Left hindlimb (tissue), 1 donor: ENCODE measurements at regions not wholly inside any gene's neighbourhood (a gene's known extent, or its start where the extent isn't known, plus 50 kb on each side); places are given as distances from the start of the nearest gene placed in this dataset.

Experiments used
- DNase-seq: peaks from one replicate; pipeline ENCODE4 v3.0.0-alpha.2; 2018

DNA sequence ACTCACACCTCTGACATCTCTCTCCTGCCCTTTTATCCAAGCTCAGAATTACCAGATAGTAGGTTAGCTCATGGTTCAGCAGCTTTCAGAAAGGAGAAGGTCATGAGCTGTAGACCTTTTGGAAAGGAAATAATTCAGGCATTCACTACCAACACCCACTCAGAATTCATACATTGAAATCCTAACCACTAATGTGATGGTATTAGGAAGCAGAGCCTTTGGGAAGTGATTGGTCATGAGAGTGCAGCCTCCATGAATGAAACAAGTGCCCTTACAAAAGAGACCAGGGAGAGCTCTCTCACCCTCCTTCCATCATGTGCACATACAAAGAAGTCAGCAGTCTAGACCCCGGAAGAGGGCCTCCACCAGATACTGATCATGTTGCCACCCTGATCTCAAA, 315.8 kb upstream of the CCDC54 start:
- DNase-seq = no peak

DNA sequence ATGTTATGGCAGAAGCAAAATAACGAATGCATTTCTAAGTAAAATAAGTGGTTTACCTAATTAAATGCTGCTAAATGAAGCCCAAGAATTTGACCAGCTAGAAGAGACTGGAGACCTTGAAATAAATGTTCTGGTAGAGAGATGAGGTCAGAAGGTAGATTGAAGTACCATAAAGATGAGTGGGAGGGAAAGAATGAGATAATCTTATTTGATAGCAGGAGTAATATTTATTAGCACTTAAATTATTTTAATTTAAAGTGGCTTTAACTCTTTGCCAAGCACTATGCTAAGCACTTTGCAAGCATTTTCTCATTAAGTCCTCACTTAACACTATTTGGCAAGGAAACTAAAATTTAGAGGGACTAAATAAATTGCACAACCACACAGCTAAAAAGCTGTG, 314.9 kb upstream of the CCDC54 start:
- DNase-seq = no peak

DNA sequence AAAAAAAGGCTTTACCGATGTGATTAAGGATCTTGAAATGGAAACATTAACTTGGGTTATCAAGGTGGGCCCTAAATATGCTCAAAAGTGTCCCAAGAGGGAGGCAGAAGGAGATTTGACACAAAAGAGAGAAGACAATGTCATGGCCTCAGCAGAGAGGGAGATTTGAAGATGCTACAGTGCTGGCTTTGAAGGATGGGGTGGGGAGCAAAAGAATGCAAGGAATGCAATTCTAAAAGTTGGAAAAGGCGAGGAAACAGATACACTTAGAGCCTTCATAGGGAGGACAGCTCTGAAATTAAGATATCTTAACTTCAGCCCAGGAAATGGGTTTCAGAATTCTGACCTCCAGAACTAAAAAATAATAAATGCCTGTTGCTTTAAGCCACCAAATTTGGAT, 314.5 kb upstream of the CCDC54 start:
- no peak for DNase-seq

DNA sequence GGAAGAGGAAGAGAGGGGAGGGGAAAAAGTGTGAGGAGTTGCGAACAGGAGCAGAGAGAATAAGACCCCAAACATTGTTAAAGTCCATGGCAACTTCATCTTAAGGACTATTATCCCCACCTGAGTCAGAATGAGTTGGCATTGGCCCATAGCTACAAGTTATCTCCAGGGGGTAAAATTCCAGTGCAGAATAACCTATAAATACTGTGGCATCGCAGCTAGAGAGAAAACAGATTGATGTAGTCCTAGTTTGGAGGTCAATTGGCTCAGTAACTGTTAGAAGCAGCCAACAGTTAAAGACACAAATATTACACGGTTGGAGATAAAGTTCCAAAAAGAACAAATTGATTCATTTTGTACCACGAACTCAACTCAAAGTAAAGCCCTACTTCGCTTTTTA, 313.9 kb upstream of the CCDC54 start:
- DNase-seq = no peak

DNA sequence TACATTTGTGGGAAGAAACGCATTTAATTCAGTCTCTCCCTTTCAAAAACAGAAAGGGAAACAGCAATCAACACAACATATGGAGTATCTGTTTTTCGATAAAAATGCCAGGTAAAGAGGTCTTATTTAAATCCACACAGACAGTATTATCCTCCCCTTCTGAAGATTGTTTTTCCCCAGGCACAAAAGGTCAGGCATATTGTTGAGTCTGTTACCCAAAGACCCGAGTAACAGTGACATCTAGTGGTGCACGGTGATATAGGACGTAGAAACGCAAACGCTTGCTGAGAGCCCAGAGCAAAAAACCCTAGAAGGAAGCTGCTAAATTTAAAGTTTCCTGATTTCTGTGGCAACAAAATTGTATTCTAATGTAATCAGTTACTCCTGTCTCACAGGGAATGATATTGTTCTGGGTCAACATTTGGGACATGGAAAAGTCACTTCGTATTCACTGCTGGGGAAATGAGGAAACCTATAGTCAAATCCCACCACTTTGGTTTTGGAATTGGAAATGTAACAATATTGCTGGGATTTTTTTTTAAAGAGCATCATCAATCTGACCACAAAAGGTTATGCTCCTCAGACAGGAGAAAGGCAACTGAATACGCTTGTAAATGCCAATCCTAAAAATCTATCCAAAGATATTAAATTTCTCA, 312.7 kb upstream of the CCDC54 start:
- DNase-seq = peak; percentile 61

DNA sequence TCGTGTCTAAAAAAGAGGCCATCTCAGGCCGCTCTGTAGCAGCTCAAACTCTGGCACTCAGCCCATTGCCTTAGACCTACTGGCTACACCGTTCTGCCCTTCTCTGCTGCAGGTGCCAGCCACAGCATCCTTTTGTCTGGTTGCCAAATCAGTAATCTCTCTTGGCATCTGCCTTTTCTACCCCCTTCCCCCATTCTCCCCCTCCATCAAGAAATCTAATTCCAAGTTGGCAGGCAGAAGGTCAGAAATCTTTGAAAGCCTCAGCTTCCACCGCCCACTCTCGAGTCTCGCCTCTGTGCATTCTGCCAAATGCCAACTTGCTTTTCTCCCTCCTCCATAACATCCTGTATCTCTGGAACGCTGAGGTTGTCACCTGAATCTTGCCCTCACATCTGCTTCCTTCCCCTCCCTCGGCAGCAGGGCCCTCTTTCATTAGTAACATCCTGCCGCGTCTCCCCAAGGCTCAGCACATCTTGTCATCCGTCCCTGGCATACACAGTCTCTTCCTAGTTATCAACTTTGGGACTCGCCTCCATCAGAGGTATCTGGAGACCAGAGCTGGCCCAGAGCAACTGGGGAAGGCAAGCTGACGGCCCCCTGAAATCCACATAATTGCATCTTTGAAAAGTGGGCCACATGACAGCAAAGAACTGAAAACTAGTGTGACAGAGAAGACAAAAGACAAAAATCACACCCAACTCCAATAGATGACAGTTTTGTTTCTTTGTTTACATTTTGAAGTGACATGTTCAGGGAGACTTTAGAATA, 312.0 kb upstream of the CCDC54 start:
- no peak for DNase-seq

DNA sequence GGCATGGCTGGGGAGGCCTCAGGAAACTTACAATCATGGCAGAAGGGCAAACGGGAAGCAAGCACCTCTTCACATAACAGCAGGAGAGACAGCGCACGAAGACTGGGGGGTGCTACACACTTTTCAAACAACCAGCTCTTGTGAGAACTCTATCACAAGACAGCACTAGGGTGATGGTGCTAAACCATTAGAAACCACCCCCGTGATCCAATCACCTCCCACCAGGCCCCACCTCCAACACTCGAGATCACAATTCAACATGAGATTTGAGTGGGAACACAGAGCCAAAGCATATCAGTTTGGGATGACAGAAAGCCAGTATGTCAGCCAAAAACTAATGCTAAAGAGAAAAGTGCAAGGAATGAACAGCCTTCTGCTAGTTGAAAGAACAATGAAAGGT, 309.8 kb upstream of the CCDC54 start:
- DNase-seq = no peak

DNA sequence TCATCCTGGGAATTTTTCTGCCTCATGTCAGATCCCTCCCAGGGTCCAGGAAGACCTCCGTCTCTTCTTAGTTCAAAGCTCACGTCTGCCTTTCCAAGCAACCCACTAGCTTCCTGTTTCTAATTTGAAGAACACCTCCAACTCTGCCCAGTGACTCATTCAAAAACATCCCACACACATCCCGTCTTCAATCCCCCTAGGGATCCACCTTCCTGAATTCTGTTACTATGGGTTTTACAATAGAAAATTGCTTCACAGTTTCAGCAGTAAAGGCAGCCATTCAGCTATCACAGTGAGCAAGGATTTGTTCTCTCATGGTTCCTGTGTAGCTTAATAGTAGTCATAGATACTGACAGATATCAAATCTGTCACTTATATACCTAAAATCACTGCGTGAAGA, 308.3 kb upstream of the CCDC54 start:
- no peak for DNase-seq

DNA sequence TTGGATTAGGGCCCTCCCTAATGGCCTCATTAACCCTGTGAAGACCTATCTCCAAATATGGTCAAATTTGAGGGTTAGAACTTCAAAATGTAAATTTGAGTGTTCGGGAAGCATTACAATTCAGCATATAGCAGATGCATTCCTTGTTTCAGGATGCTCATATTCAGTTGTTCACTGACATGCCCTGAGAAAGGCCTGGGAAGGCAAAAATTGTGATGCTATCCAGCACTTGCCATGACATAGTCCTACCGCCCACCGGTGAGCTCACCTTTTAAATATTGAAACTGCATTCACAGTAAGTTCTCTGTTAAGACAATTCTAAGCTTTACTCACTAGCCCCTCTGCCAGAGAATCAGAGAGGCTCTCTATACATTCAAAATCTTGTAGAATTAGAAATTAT, 300.3 kb upstream of the CCDC54 start:
- DNase-seq = no peak

DNA sequence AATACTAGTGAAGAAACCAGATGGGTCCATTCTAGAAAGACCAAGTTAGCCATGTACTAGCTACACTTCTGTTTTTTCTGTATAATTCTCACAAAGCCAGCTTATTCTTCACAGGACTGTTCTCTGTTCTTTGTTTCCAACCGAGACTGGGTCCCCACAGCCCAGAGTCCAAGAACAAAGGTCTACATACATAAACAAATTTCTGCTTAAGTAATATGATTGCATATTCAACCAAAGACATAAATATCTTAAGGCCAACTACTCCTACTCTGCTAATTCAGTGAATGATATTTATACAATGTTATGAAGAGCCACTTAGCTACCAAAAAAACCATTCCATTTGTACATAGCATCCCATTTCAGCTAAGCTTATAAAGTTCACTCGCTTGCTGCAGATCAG, 299.8 kb upstream of the CCDC54 start:
- no peak for DNase-seq

DNA sequence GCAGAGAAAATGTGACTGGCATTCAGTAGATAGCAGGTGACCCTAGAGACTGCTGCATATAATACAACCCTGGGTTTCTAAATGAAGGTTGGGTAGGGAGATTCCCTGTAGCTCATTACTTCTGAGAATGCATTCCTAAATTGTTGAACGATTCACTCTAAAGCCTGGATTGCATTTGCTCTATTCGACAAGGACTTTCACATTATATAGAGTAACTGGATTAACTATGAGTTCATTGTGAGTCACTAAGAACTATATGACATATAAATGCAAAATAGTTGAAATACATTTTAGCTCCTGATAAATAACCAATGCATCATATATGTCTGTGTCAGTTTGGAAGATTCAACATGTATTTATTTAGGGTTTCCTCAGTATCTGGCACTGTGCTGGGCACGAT, 294.7 kb upstream of the CCDC54 start:
- no peak for DNase-seq

DNA sequence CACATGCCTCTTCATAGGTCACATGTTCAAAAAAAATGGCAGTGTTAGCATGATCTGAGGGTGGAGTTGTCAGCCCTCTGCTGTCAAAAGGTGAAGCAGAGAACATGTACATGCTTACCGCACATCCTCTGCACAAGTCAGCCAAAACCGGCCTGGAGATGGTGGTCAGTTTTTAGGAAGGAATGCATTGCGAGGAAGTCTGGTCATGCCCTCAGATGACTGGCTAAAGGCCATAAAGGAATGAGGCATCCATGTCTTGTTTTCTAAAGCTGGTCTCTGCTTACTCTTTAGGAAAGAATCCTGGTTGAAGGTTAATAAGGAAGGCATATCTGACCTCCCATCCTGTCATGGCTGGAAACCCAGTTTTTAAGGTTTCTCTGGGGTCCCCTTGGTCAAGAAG, 292.0 kb upstream of the CCDC54 start:
- DNase-seq = no peak

DNA sequence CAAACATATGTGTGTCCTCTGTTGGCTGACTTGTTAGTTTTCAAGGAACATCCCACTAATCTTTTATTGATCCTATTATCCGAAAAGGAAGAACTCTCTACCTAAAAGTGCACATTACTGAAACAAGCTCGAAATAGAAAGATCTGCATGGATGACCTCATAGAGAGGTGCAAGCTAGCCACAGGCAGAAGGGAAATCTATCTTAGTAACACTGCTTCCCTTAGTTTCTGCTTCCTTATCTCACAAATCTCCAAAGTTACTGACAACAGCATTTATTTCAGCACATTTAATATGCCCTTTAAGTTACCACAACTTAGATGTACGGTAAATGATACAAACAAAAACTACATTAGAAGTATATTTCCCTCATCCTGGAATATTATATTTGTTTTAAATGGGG, 285.1 kb upstream of the CCDC54 start:
- no peak for DNase-seq

DNA sequence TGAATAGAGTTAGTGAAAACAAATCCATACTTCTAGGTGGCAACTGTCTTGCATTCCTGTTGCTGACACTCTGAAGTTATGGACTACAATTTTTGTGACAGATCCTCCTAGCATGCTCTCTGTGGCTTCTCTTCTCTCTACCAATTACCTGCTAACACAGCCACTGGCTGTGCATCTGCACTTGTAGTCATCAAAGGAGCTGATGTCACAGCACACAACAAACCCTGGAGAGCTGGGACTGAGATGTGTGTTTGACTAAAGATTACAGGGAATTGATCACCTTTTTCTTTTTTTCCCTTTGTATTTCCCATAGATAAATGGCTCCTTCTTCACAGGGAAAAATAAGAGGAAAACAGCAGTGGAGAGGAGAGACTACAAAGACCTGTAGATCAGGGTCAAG, 278.4 kb upstream of the CCDC54 start:
- DNase-seq = no peak

DNA sequence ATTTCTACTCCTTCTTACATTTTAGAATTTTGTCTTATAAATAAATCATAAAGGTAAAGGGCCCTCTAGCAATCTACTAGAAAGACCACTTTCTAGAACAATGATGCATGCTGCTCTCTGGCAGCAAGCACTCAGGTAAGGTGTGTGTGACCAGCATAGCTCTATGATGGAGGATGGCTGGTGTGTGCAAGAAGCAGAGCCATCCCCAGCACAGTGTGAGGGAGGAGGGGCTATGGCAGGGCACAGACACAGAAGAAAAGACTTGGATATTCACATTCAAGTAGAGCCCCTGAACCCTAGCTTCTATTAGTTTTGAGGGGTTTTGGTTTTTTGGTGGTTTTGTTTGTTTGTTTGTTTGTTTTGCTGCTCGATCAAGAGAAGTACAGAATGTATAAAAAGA, 277.1 kb upstream of the CCDC54 start:
- no peak for DNase-seq

DNA sequence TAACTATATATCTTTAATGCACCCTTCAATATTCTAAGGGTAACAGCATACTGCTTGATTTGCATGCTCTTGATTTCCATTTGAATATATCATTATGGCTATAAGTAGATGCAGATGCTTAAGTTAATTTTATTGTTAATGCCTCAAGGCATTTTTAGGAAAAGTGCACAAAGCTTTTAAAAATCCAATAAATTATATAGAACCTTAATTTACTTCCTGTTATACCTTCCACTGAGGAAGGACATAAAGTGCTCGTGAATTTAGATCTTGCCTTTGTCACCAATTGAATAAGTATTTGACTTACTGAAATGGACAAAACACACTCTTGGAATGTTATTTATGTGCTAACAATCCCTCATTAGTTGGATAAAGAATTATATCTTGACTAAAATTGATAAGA, 276.7 kb upstream of the CCDC54 start:
- DNase-seq = no peak

DNA sequence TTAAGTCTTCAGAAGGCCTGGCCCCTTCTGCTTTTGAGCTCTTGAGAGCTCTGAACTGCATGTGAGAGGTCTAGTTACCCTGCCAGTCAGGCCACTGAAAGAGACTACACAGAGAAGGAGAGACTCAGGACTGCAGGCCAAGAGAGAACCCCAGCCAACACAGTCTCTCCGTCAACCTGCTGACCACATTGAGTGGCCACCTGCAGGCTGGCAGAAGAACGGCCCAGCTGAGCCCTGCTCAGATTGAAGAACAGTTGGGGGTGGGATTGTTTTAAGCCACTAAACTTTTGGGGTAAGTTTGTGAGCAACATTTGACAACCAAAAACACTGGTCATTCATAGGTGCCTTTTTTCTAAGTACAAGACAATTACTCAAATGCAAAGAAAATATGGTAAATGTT, 273.5 kb upstream of the CCDC54 start:
- no peak for DNase-seq

DNA sequence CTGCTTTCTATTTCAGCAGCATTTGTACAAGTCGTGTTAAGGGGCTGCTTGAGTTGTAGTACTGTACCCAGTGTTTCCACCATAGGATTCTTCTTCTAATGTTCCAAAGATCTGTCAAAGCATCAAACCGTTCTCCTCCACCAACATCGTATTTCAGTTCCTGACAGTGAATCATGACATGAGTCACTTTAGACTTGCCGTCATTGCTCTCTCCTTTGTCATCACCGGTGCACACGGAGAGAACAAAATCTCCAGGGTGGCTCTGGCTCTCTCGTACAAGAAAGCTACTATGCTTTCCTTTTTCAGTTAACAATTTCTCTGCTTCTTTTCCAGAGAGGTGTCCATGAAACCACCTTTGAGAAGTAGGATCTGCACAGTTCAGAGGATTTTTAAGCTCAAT, 270.9 kb upstream of the CCDC54 start:
- no peak for DNase-seq

DNA sequence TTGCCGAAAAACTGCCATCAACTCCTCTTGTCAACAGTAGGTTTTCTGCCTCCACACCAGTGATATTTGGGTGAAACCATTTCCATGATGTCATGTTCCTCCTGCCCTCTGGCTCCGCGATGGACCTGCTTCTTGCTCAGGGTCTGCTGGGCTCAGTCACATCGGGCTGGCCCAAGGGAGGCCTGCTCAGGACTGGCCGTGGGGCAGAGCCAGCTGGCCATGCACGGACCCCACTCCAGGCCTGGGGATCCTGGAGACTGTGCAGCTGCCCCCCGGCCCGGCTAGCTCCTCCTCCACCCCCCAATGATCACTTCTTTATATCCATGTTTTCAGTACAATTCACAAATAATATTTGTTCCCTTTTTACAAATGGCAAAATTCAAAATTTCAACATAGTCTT, 270.3 kb upstream of the CCDC54 start:
- DNase-seq = no peak

DNA sequence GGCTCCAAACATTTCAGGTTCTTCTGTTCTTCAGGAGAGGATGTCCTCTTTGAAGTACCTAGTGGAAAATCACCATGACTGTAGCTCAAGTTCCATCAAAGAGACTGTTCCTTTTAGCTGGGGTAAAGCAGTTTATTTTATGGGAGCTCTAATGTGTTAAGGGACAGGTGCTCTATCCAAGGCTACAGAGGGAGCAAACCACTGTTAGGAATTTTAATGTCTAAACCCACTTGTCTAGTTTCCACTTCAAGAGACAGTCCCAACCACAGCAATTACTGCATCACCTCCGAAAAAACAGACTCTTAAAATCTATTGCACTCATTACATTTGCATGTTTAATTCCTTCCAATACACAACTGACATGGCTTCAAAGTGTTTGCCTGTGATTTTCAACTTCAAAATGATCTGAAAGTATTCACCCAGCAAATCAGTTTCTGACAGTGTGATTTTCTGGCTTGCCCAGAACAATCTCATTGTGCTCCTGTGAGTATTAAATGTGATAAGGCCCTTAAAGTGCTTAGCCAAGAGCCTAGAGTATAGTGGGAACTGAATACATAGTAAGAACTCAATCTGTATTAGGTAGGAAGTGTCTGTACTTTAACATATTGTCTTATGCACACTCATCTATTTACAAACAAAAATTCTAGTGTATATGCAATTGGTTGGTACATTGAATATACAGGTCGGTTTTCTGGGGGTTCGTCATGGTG, 266.5 kb upstream of the CCDC54 start:
- DNase-seq = no peak

DNA sequence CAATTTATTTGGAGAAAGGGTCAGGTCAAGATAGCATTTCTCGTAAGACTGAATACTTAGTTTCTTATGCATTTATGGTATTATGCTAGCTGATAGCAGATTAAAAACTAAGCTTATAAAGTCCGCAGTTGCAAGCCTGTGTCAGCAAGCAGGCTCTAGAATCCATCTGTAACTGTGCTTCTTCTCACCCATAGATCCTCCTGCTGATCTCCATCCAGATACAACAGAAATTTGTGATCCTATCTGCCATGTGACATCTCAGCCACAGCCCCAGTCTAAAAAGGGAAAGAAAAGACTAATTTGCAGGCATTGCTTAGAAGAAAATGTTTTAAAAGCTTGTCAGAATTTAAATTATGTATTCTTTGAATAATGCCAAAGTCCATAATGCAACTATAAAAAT, 265.4 kb upstream of the CCDC54 start:
- DNase-seq = no peak

DNA sequence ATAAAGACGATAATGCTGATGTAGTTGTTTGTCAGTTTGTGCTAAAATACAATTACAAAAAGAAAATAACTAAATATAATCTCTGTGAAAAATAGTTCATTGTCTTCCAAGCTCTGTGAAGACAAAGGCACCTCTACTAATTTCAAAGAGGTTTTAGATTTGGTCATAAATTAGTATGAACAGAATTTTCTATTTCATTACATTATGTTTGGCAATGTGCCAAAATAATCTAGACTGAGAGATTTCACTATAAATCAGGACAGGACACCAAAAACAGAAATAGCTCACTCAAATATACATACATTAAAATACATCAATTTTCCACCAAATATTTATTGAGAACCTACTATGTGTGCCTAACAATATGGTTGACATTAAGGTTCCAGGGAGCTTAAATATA, 264.9 kb upstream of the CCDC54 start:
- DNase-seq = no peak

DNA sequence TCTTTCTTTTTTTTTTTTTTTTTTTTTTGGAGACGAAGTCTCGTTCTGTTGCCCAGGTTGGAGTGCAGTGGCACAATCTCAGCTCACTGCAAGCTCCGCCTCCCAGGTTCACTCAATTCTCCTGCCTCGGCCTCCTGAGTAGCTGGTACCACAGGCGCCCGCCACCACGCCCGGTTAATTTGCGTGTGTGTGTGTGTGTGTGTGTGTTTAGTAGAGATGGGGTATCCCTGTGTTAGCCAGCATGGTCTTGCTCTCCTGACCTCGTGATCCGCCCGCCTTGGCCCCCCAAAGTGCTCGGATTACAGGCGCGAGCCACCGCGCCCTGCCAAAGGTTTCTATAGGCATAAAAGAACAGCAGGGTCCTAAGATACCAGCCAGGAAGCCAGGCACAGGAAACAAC, 261.0 kb upstream of the CCDC54 start:
- DNase-seq = no peak

DNA sequence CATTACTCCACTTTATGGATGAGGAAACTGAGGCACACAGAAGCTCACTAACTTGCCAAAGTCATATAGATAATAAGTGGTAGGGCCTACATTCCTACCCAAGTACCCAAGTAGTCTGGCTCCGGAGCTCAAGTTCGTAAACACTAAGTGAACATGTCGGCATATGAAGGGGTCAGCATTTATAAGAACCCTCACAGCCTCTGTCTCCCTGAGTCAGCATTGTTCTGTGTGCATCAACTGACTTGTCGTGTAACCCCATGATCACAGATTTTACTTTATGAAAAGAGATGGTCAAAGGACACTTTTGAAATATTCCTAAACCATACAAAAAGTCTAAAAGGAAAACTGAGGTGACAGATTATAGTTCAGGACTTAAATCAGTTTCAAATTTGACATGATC, 260.1 kb upstream of the CCDC54 start:
- DNase-seq = no peak
